HG03139 (cell line): ENCODE measurements at regions not wholly inside any gene's neighbourhood (a gene's known extent, or its start where the extent isn't known, plus 50 kb on each side); places are given as distances from the start of the nearest gene placed in this dataset.
"Not testable (repeated sequence)": the region's sequence is repeated elsewhere in the genome, so short reads cannot be mapped to it uniquely, and the experiment has no call there.

Source experiments
- ATAC-seq: cut with Tn5 transposase; IDR thresholded peaks from one replicate; pipeline ENCODE4 v1.9.1; 2021; ENCODE audit not compliant: unreplicated experiment

GRCh38 chr4:177791188-177791587 lies 349.0 kb upstream of the AGA start:
- no peak for ATAC-seq

- ATAC-seq = no peak
Observed at GRCh38 chr4:177796841-177797240, 354.6 kb upstream of the AGA start.

DNA sequence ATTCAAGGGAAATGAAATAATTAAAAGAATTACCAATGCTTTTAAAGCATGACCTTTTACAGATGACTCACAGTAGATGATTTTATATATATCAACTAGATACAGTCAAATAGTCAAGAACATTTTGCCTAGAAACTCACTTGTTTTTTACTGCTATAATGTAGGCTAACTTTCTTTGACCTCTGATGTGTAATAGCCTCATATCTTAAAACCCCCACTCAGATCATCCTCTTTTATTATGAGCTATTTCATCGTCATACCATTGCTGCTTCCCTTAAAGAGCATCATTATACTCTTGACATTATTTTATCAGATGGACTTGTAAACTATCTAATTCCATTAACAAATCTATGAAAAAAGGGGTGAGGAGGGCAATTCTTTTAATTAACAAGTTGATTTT lies 355.9 kb upstream of the AGA start:
- no peak for ATAC-seq

- no peak for ATAC-seq
Observed at GRCh38 chr4:177802162-177802561, 359.9 kb upstream of the AGA start.

- no peak for ATAC-seq
Observed at GRCh38 chr4:177802661-177803060, 360.4 kb upstream of the AGA start.

DNA sequence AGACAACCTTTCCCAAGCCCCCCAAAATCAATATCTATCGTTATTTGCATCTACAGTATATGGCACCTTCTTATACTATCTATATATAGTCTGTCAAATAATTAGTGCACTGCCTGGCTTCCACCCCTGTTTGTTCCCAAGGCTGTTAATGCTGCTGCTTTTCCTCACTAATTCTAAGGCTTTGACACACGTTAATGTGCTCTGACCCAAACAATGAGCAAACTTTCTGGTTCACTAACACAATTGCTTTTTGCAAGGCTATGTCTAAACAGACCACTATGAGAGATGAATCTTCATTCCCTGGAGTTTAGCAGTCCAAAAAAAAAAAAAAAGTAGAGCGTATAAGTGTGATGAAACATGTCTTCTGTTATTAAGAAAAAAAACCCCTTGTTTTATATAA lies 360.9 kb upstream of the AGA start:
- ATAC-seq = no peak

GRCh38 chr4:177809791-177810190 lies 367.6 kb upstream of the AGA start:
- ATAC-seq = no peak

DNA sequence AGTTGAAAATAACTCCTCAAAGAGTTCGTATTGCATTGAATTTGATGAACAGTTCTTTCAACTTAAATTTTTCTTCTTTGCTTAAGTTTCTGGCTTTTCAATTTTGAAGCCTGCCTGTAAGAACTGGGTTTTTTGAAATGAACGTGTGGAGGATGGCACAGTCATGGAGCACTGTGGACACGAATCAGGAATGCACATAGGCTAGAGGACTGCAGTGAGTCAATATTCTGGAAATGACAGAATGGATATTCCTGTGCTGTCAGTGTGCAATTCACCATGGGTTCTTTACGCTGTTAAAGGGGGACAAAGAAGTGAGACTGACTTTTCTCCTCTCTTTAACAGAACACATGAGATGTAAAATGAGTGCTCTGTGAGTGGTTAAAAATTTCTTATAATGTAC lies 368.0 kb upstream of the AGA start:
- ATAC-seq = no peak

GRCh38 chr4:177818392-177818791 lies 376.2 kb upstream of the AGA start:
- not testable (repeated sequence) for ATAC-seq

DNA sequence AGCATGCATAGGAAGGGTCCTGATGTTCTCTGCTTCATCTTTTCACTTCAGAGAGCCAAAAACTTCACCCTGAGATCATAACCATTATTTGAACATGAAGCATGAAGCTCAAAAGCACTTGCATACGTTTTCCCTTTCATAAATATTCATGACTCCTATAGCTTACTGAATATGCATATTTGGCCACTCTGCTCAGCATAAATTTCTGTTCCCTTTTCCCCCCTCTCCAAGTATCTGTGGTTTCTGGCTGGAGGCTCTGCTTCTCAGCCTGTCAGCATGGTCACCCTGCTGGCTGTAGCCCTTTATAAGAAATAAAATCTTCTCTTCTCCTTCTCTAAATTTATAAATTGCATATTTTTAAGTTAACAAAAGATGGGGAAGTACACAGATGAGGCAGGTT lies 384.7 kb upstream of the AGA start:
- no peak for ATAC-seq

DNA sequence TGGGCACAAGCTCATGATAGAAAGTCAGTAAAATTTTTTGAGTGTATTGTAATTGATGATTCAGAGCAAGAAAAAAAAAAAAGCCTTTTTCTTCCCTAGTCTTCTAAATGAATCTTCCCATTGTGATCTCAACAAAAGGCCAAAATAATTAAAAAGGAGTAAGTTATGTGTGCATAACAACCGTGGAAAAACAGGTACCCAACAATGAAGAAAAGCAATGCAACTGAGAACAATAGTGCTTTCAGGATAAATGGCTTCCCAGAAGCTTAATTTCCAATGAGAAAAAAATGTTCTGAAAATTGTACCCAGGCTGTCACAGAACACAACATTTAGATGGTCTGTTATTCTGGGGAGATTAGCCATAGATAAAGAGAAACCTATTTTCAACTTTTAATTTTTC lies 399.0 kb upstream of the AGA start:
- no peak for ATAC-seq

- ATAC-seq = no peak
Observed at GRCh38 chr4:177853229-177853628, 411.0 kb upstream of the AGA start.

- no peak for ATAC-seq
Observed at GRCh38 chr4:177855507-177856197, 413.4 kb upstream of the AGA start.

DNA sequence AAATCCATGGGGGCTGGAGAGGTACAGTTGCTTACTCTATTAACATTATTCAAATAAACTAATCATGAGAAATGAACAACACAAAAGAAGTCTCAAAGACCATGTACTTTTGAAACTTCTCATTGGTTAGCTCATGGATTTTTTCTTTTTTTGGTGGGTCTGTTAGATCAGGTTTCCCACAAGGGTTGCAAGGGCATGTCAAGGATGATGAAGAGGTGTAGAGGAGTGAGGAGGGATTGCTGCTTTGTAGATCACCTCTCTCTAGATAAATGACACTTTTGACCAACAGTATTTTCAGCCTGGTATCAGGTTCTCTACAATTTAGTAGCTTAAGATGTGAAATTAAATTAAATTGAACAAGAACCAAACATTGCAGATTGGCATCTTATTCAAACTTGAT lies 417.9 kb upstream of the AGA start:
- ATAC-seq = no peak

DNA sequence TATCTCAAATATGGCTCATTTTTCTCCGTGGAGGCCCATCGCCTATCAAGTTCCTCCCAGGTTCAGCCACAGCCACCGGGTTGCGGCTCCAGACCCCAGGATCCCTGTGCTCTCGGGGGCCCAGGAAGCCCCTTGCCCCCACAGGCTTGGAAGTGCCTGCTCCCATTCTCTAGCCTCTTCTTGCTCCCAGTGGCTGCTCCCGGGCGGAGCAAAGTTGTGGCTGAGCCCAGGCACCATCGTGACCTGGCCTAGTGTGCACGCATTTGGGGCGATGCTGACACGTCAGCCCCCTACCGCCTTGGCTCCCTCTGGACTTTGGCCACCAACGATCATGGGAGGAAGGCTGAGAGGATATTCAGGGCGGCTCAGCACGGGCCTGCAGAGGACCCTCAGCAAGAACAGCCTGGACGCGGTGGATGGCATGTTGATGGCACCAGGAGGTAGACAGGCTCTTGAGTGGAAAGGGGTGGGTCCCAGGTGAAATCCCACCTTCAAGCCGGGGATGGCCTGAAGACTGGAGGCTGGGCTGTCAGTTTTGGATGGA lies 419.4 kb upstream of the AGA start:
- ATAC-seq = no peak

GRCh38 chr4:177862541-177863176 lies 420.4 kb upstream of the AGA start:
- ATAC-seq = no peak

DNA sequence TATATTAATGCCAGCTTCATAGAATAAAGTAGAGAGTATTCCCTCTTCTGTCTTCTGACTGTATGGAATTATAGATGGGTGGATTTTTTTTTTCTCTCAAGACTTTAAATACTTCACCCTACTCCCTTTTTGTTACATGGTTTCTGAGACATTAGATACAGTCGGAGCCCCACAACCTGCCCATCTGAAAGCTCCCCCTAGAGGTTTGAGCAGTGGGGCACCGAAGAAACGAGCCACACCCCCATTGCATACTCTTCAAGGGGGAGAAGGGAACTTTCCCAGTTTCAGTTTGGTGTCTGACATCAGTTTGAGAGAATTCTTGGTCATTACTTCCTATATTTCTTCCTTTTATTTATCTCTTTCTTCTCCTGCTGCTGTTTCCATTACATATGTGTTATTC lies 437.6 kb upstream of the AGA start:
- no peak for ATAC-seq

GRCh38 chr4:177895136-177895535 lies 452.9 kb upstream of the AGA start:
- ATAC-seq = no peak

GRCh38 chr4:177901786-177902185 lies 459.5 kb upstream of the AGA start:
- no peak for ATAC-seq

- no peak for ATAC-seq
Observed at GRCh38 chr4:177902386-177902785, 460.1 kb upstream of the AGA start.

GRCh38 chr4:177907736-177908424 lies 465.6 kb upstream of the AGA start:
- no peak for ATAC-seq

GRCh38 chr4:177921715-177922114 lies 479.5 kb upstream of the AGA start:
- ATAC-seq = no peak
